ENCODE measurements at regions not wholly inside any gene's neighbourhood (a gene's known extent, or its start where the extent isn't known, plus 50 kb on each side); places are given as distances from the start of the nearest gene placed in this dataset.

DNA sequence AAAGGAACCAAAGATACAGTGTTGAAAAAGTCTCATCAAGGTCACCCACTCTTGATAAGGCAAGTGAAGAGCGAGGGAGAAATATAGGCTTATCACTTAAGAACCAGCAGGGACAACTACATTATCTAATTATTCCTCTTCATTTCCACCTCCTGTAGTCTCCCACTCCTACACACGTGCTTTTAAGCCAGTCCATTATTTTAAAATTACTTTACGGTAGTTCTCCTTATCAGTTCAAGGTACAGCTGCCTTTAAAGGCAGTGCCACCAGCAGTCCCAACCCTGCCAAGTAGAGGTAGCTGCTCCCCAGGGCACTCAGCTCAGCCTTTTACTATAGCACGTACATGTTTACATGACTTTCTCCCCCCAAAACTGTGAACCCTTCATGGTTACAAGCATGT lies 161.5 kb upstream of the BLID start:
- Histone ChIP-seq H3K36me3 (ENCODE audit: insufficient read depth, low read length) (no peaks in the 10 kb centered on the region), H3K9ac (ENCODE audit: low read depth, low read length) (no peak overlapping the region), H3K27me3 (ENCODE audit: insufficient read depth, low read length, poor library complexity) (peaks cover 3% of the 10 kb centered on the region), H3K79me2 (ENCODE audit: insufficient read depth, low read length) (no peaks in the 10 kb centered on the region), H3K4me3 (ENCODE audit: low read depth in 1 of 2, low read length in 2 of 2) (no peak overlapping the region), H3K9me3 (ENCODE audit: insufficient read depth, low read length, severe bottlenecking) (no peaks in the 10 kb centered on the region), H2AFZ (ENCODE audit: low read depth, low read length) (no peak overlapping the region), H3K27ac (ENCODE audit: low read length) (no peak overlapping the region), H4K20me1 (ENCODE audit: insufficient read depth, low read length) (no peaks in the 10 kb centered on the region), H3K4me2 (ENCODE audit: insufficient read depth, low read length) (no peak overlapping the region), H3K4me1 (ENCODE audit: insufficient read depth, low read length) (no peaks in the 10 kb centered on the region)
- ATAC-seq (ENCODE audit: insufficient read depth, low read depth) (no peak), DNase-seq (no peak)
- no peak for TF ChIP-seq EZH2 (IDR thresholded peaks at IDR 0.05; ENCODE audit: borderline replicate concordance, low read depth, low read length, severe bottlenecking)
- TF ChIP-seq, protein P1, sequence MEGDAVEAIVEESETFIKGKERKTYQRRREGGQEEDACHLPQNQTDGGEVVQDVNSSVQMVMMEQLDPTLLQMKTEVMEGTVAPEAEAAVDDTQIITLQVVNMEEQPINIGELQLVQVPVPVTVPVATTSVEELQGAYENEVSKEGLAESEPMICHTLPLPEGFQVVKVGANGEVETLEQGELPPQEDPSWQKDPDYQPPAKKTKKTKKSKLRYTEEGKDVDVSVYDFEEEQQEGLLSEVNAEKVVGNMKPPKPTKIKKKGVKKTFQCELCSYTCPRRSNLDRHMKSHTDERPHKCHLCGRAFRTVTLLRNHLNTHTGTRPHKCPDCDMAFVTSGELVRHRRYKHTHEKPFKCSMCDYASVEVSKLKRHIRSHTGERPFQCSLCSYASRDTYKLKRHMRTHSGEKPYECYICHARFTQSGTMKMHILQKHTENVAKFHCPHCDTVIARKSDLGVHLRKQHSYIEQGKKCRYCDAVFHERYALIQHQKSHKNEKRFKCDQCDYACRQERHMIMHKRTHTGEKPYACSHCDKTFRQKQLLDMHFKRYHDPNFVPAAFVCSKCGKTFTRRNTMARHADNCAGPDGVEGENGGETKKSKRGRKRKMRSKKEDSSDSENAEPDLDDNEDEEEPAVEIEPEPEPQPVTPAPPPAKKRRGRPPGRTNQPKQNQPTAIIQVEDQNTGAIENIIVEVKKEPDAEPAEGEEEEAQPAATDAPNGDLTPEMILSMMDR (IDR thresholded peaks at IDR 0.05; ENCODE audit: borderline replicate concordance, extremely low read depth, low read length, poor library complexity, severe bottlenecking): no peak

DNA sequence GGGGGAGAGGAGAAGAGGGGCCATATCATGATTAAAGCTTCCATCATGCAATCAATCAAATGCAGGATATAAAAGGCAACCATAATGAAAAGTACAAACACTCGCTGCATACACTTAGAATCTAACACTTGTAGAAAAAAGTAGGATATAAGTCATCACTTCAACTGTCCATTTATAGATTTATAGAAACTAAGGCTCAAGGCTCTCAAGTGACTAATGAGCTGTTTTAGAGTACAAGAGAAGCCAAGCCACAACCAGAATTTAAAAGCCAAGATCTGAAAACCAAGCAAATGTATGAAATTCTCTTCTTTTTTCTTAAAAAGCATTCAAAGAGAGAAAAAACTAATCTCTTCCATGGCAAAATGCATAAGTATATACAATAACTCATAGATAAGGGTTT lies 160.2 kb upstream of the BLID start:
- no peaks in the 10 kb centered on the region for H3K9me3 ChIP-seq (ENCODE audit: insufficient read depth, low read length, severe bottlenecking)
- no peak overlapping the region for H3K9ac ChIP-seq (ENCODE audit: low read depth, low read length)
- no peak overlapping the region for H2AFZ ChIP-seq (ENCODE audit: low read depth, low read length)
- ATAC-seq (ENCODE audit: insufficient read depth, low read depth) (no peak), DNase-seq (no peak)
- no peak overlapping the region for H3K4me2 ChIP-seq (ENCODE audit: insufficient read depth, low read length)
- H3K27me3 ChIP-seq (ENCODE audit: insufficient read depth, low read length, poor library complexity): peaks cover 3% of the 10 kb centered on the region
- no peak overlapping the region for H3K4me3 ChIP-seq (ENCODE audit: low read depth in 1 of 2, low read length in 2 of 2)
- no peaks in the 10 kb centered on the region for H4K20me1 ChIP-seq (ENCODE audit: insufficient read depth, low read length)
- no peaks in the 10 kb centered on the region for H3K79me2 ChIP-seq (ENCODE audit: insufficient read depth, low read length)
- H3K4me1 ChIP-seq (ENCODE audit: insufficient read depth, low read length): no peaks in the 10 kb centered on the region
- TF ChIP-seq EZH2 (IDR thresholded peaks at IDR 0.05; ENCODE audit: borderline replicate concordance, low read depth, low read length, severe bottlenecking): no peak
- TF ChIP-seq, protein P1 (IDR thresholded peaks at IDR 0.05; ENCODE audit: borderline replicate concordance, extremely low read depth, low read length, poor library complexity, severe bottlenecking): no peak
- no peak overlapping the region for H3K27ac ChIP-seq (ENCODE audit: low read length)
- no peaks in the 10 kb centered on the region for H3K36me3 ChIP-seq (ENCODE audit: insufficient read depth, low read length)

DNA sequence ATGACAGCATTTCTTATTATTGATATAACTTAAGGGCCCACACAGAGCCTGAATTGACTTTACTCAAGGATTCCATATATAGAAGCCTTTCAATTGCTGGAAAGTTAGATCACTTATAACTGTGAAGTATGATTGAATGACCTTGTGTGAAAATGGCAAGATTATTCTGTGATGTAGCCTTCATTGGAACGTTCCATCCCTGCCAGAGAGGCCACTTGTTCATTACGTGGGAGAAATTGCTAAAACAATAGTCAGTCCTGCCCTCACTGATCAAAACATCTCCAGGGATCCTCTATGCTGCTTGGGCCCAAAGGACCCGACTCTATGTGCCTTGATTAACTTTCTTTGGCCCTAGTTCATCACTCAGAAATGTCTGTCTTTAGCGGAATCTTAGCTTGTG lies 159.5 kb upstream of the BLID start:
- H3K4me2 ChIP-seq (ENCODE audit: insufficient read depth, low read length): no peak overlapping the region
- H3K9me3 ChIP-seq (ENCODE audit: insufficient read depth, low read length, severe bottlenecking): no peaks in the 10 kb centered on the region
- no peaks in the 10 kb centered on the region for H3K4me1 ChIP-seq (ENCODE audit: insufficient read depth, low read length)
- H3K36me3 ChIP-seq (ENCODE audit: insufficient read depth, low read length): no peaks in the 10 kb centered on the region
- DNase-seq: no peak
- H3K27ac ChIP-seq (ENCODE audit: low read length): no peak overlapping the region
- no peaks in the 10 kb centered on the region for H3K79me2 ChIP-seq (ENCODE audit: insufficient read depth, low read length)
- ATAC-seq (ENCODE audit: insufficient read depth, low read depth): no peak
- H2AFZ ChIP-seq (ENCODE audit: low read depth, low read length): no peak overlapping the region
- TF ChIP-seq, protein P1 (IDR thresholded peaks at IDR 0.05; ENCODE audit: borderline replicate concordance, extremely low read depth, low read length, poor library complexity, severe bottlenecking): no peak
- TF ChIP-seq EZH2 (IDR thresholded peaks at IDR 0.05; ENCODE audit: borderline replicate concordance, low read depth, low read length, severe bottlenecking): no peak
- no peaks in the 10 kb centered on the region for H4K20me1 ChIP-seq (ENCODE audit: insufficient read depth, low read length)
- H3K4me3 ChIP-seq (ENCODE audit: low read depth in 1 of 2, low read length in 2 of 2): no peak overlapping the region
- H3K27me3 ChIP-seq (ENCODE audit: insufficient read depth, low read length, poor library complexity): peaks cover 3% of the 10 kb centered on the region
- H3K9ac ChIP-seq (ENCODE audit: low read depth, low read length): no peak overlapping the region
